HG02885 (cell line): ENCODE measurements at regions not wholly inside any gene's neighbourhood (a gene's known extent, or its start where the extent isn't known, plus 50 kb on each side); places are given as distances from the start of the nearest gene placed in this dataset.
"Not testable (repeated sequence)": the region's sequence is repeated elsewhere in the genome, so short reads cannot be mapped to it uniquely, and the experiment has no call there.

Experiments
- ATAC-seq: cut with Tn5 transposase; IDR thresholded peaks from one replicate; pipeline ENCODE4 v1.9.1; 2021; ENCODE audit warnings: mild to moderate bottlenecking; ENCODE audit not compliant: unreplicated experiment, poor library complexity

DNA sequence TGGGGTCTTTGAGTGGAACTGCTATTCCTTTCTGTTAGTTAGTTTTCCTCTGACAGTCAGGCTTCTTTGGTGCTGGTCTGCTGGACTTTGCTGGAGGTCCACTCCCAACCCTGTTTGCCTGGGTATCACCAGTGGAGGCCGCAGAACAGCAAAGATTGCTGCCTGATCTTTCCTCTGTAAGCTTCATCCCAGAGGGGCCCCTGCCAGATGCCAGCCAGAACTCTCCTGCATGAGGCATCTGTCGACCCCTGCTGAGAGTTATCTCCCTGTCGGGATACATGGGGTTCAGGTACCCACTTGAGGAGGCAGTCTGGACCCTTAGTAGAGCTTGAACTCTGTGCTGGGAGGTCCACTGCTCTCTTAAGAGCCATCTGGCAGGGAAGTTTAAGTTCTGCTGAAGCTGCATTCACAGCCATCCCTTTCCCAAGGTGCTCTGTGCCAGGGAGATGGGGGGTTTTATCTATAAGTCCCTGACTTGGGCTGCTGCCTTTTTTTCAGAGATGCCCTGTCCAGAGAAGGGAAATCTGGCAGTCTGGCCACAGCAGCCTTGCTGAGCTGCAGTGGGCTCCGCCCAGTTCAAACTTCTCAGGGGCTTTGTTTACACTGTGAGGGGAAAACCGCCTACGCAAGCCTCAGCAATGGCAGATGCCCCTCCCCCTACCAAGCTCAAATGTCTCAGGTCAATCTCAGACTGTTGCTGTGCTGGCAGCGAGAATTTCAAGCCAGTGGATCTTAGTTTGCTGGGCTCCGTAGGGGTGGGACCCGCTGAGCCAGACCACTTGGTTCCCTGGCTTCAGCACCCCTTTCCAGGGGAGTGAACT, 89.7 kb upstream of the CDK6 start:
- ATAC-seq = no peak

DNA sequence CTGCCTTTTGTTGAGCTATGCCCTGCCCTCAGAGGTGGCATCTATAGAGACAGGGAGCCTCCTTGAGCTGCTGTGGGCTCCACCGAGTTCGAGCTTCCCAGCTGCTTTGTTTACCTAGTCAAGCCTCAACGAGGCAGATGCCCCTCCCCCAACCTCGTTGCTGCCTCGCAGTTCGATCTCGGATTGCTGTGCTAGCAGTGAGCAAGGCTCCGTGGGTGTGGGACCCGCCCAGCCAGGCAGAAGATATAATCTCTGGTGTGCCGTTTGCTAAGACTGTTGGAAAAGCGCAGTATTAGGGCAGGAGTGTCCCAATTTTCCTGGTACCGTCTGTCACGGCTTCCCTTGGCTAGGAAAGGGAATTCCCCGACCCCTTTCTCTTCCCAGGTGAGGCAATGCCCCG, 88.4 kb upstream of the CDK6 start:
- ATAC-seq = no peak

DNA sequence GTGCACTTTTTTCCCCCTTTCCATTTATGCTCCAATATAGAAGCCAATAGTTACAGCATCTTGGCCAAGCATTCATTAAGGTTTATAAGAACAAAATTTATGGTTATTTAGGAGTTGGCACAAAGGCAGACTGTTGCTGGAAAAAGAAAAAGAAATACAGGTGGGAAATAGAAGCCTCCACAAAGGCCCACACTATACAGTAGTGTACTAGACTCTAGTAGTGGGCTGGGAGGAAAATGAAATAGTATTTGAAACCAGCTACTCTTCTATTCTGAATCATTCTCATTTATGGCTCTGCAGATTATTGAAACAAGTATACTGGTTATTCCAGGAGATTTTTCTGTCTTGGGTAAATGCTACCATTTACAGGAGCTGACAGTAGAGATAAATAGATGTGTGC, 80.9 kb upstream of the CDK6 start:
- ATAC-seq = no peak

GRCh38 chr7:92916770-92917224, 80.4 kb upstream of the CDK6 start:
- ATAC-seq = no peak

DNA sequence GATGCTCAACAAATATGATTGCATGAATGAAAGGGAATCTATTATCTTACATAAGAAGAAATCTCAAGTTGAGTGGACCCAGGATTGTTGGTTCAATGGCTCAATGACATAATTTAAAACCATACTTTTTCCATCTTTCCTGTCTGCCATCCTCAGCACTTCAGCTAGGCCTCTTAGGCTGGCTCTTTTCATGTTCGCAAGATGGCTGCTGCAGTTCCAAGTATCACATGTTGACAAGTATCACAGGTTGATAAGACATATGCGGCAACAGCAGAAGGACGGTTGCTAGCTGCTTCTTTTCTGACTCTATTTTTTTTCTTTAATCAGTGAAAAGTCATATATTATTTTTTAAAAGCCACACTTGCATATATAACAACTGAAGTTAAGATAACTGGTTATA, 79.0 kb upstream of the CDK6 start:
- no peak for ATAC-seq

- ATAC-seq = no peak
Observed at GRCh38 chr7:92914645-92915044, 78.3 kb upstream of the CDK6 start.

GRCh38 chr7:92913849-92914248, 77.5 kb upstream of the CDK6 start:
- ATAC-seq = no peak

GRCh38 chr7:92910976-92911375, 74.6 kb upstream of the CDK6 start:
- no peak for ATAC-seq

DNA sequence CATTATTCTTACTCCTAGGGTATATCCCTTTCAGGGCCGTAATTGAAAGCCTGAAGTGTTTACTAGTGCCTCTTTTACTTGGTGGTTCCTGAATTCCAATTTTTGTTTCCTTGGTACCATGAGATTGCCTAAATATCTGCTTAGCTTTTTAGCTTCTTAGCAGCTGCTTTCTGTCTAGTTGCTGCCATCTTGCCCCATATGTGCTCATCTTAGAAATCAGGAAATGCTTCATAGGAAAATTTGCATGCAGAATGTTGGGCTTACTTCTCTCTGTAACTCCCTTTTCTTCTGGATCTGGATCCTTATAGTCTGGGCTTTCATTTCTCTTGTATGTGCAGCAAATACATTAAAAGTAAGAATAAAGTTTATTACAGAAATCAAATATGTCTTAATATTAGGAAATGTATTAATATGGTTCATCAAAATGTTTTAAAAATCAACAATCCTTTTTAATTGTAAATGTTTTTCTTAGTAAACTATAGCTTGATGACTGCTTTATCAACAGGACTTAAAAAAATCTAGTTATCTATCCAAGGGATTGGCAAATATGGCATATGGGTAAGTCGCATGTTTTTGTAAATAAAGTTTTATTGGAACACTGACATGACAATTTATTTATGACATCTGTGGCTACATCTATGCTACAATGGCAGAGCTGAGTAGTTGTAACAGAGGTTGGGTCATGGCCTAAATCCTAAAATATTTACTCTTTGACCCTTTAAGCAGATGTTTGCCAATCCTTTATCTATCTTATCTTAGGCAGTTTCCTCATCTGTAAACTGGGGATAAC, 73.5 kb upstream of the CDK6 start:
- no peak for ATAC-seq

GRCh38 chr7:92904244-92905131, 68.1 kb upstream of the CDK6 start:
- ATAC-seq = peak; percentile 99

- ATAC-seq = no peak
Observed at GRCh38 chr7:92898798-92899197, 62.4 kb upstream of the CDK6 start.

DNA sequence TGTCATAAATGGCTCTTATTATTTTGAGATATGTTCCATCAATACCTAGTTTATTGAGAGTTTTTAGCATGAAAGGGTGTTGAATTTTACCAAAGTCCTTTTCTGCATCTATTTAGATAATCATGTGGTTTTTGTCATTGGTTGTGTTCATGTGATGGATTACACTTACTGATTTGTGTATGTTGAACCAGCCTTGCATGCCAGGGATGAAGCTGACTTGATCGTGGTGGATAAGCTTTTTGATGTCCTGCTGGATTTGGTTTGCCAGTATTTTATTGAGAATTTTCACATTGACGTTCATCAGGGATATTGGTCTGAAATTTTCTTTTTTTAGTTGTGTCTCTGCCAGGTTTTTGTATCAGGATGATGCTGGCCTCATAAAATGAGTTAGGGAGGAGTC, 58.5 kb upstream of the CDK6 start:
- ATAC-seq = not testable (repeated sequence)

- no peak for ATAC-seq
Observed at GRCh38 chr7:92889081-92889480, 52.7 kb upstream of the CDK6 start.
